Karpas-422 (cell line): ENCODE measurements at regions not wholly inside any gene's neighbourhood (a gene's known extent, or its start where the extent isn't known, plus 50 kb on each side); places are given as distances from the start of the nearest gene placed in this dataset.

ENCODE experiments used
- DNase-seq: peaks from one replicate; pipeline ENCODE4 v3.0.0-alpha.2; 2015
- H2AFZ ChIP-seq: fragments of 200-600 bp; sonication (generic); 2 replicates; pipeline ENCODE4 v1.6.1; 2014; ENCODE audit warnings: antibody characterized with exemption, low read length, mixed read lengths
- H3K27ac ChIP-seq: fragments of 200-600 bp; sonication (generic); 2 replicates; pipeline ENCODE4 v1.5.1; 2014; ENCODE audit warnings: mild to moderate bottlenecking, low read length, moderate library complexity
- H3K27me3 ChIP-seq: fragments of 200-600 bp; sonication (generic); 2 replicates; pipeline ENCODE4 v1.6.1; 2014; ENCODE audit warnings: low read length, mixed read lengths
- H3K36me3 ChIP-seq: fragments of 200-600 bp; sonication (generic); 2 replicates; pipeline ENCODE4 v1.6.1; 2014; ENCODE audit warnings: low read length, mixed read lengths; ENCODE audit not compliant: insufficient read depth
- H3K4me1 ChIP-seq: fragments of 200-600 bp; sonication (generic); 2 replicates; pipeline ENCODE4 v1.6.1; 2014; ENCODE audit warnings: mild to moderate bottlenecking, low read length, mixed read lengths
- H3K4me2 ChIP-seq: fragments of 200-600 bp; sonication (generic); 2 replicates; pipeline ENCODE4 v1.6.1; 2014; ENCODE audit warnings: low read length, low read depth, mild to moderate bottlenecking; ENCODE audit not compliant: poor library complexity, severe bottlenecking
- H3K4me3 ChIP-seq: fragments of 200-600 bp; sonication (generic); 2 replicates; pipeline ENCODE4 v1.5.1; 2014; ENCODE audit warnings: mild to moderate bottlenecking, antibody characterized with exemption, low read length, mixed read lengths
- H3K79me2 ChIP-seq: fragments of 200-600 bp; sonication (generic); 2 replicates; pipeline ENCODE4 v1.6.1; 2014; ENCODE audit warnings: mild to moderate bottlenecking, low read length, mixed read lengths
- H3K9ac ChIP-seq: fragments of 200-600 bp; sonication (generic); 2 replicates; pipeline ENCODE4 v1.6.0; 2014; ENCODE audit warnings: low read length
- H3K9me2 ChIP-seq: fragments of 200-600 bp; sonication (generic), shearing (Covaris generic); replicated peaks from 2 replicates; pipeline ENCODE4 v1.6.0; 2014; ENCODE audit warnings: mild to moderate bottlenecking, low read length, moderate library complexity; ENCODE audit not compliant: insufficient read depth
- H3K9me3 ChIP-seq: fragments of 300-700, 200-600 bp; sonication (generic); 2 replicates; pipeline ENCODE4 v1.6.1; 2014; ENCODE audit warnings: low read length, mixed read lengths
- H4K20me1 ChIP-seq: fragments of 200-600 bp; sonication (generic); 2 replicates; pipeline ENCODE4 v1.6.1; 2014; ENCODE audit warnings: mild to moderate bottlenecking, antibody characterized with exemption, low read length, low read depth; ENCODE audit not compliant: insufficient read depth

DNA sequence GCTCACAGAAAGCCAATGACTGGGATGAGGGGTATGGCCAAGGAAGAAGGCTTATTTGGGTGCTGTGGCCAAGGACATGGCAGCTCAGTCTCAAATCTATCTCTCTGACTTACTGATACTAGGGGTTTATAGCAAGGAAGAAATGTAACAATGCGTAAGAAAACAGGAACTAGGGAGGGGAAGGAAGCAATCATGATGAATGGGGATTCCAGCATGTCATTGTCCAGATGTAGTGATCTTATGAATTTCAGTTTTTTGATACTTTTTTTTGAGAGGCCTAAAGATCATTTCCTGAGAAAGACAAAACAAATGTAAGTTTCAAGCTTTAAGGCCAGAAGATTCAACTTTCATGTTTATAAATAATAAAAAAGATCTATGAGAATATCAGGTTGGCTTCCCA lies 298.6 kb upstream of the FAM98A start:
- no peak overlapping the region for H2AFZ ChIP-seq
- no peaks in the 10 kb centered on the region for H3K9me3 ChIP-seq
- H3K36me3 ChIP-seq: no peaks in the 10 kb centered on the region
- no peak overlapping the region for H3K4me2 ChIP-seq
- no peaks in the 10 kb centered on the region for H3K27me3 ChIP-seq
- H3K79me2 ChIP-seq: no peaks in the 10 kb centered on the region
- no peak overlapping the region for H3K9ac ChIP-seq
- no peaks in the 10 kb centered on the region for H3K4me1 ChIP-seq
- H3K9me2 ChIP-seq: no peaks in the 10 kb centered on the region
- no peak for DNase-seq
- H3K27ac ChIP-seq: no peak overlapping the region
- no peaks in the 10 kb centered on the region for H4K20me1 ChIP-seq
- no peak overlapping the region for H3K4me3 ChIP-seq

DNA sequence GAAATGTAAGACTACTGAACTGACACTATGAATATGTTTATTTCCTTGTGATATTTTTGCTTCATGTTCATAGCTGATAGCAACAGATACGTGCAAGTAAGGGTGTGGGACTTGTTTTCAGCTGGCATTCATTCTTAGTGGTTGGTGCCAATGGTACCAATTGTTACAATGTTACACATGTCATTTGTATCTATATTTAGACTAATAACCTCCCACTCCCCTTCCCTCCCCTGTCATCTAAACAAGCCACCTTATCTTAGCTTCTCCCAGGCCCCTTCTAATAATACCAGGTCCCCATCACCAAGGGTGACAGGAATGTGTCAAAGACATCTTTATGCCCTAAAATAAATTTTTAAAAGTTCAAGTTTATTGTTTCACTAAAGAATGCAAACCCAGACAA lies 294.7 kb upstream of the FAM98A start:
- H4K20me1 ChIP-seq: no peaks in the 10 kb centered on the region
- H3K9me2 ChIP-seq: no peaks in the 10 kb centered on the region

DNA sequence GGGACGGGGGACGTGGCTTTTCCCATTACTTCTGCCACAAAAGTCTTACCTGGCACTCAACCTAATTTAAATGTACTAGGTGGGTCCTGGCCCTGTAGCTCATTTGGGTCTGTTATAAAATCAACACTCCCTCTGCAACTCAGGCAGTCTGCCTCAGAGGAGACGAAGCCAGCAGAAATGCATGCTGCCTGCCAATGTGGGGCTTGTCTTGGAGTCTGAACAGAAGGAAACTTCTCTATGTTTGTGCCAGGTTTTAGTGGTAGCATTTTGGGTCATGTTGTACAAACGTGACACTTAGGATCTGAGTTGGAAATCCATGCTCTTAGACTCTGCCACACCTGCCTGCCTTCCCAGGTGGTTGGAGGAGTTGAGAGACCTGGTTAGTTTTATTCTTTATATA lies 292.5 kb upstream of the FAM98A start:
- Histone ChIP-seq H3K9me3 (no peaks in the 10 kb centered on the region), H4K20me1 (no peaks in the 10 kb centered on the region), H3K9me2 (no peaks in the 10 kb centered on the region)

More for the DNA sequence above, 294.7 kb upstream of the FAM98A start:
- no peaks in the 10 kb centered on the region for H3K79me2 ChIP-seq
- H3K4me1 ChIP-seq: no peaks in the 10 kb centered on the region
- H3K27me3 ChIP-seq: no peaks in the 10 kb centered on the region
- no peak overlapping the region for H3K4me3 ChIP-seq
- no peaks in the 10 kb centered on the region for H3K9me3 ChIP-seq
- no peak overlapping the region for H2AFZ ChIP-seq
- H3K9ac ChIP-seq: no peak overlapping the region
- no peak for DNase-seq
- H3K4me2 ChIP-seq: no peak overlapping the region
- H3K36me3 ChIP-seq: no peaks in the 10 kb centered on the region
- H3K27ac ChIP-seq: no peak overlapping the region

GRCh38 chr2:33890686-33891085 lies 291.6 kb upstream of the FAM98A start:
- Histone ChIP-seq H3K4me1 (no peaks in the 10 kb centered on the region), H2AFZ (no peak overlapping the region), H3K27ac (no peak overlapping the region), H3K4me2 (no peak overlapping the region), H3K79me2 (no peaks in the 10 kb centered on the region), H3K9me2 (no peaks in the 10 kb centered on the region), H3K4me3 (no peak overlapping the region), H3K9me3 (no peaks in the 10 kb centered on the region), H3K9ac (no peak overlapping the region), H3K36me3 (no peaks in the 10 kb centered on the region), H4K20me1 (no peaks in the 10 kb centered on the region), H3K27me3 (no peaks in the 10 kb centered on the region)
- DNase-seq: no peak

More for the DNA sequence above, 292.5 kb upstream of the FAM98A start:
- Histone ChIP-seq H2AFZ (no peak overlapping the region), H3K4me3 (no peak overlapping the region), H3K27ac (no peak overlapping the region), H3K4me2 (no peak overlapping the region), H3K36me3 (no peaks in the 10 kb centered on the region), H3K4me1 (no peaks in the 10 kb centered on the region), H3K27me3 (no peaks in the 10 kb centered on the region), H3K9ac (no peak overlapping the region), H3K79me2 (no peaks in the 10 kb centered on the region)
- no peak for DNase-seq

DNA sequence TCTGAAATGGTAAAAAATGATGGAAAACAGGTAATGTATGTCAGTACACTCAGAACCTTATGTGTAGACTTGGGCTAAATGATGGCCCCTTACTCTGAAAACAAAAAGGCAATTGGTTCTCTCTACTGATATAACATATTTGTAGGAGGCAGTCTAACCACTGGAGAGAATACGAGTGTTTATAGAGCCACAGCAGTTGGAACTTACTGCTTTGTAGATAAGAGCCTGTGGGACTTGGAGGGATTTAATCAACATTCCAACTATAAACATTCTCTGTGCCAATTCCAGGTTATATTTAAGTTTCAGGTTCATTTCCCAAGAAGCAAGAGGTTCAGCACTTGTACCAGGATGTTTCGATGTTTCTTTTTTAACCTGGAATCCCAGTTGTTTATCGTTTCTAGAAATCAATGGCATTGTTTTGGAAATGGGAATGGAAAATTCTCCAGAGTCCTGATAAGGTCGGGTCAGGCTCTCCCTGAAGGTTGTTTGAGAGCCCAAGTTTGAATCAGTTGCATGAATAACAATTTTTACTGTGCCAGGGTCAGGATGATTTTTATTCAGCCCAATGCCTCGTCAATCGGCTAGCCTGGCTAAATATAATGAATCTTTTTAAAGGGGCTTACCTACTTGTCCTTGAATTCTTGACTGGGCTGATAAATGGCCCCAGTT lies 278.4 kb upstream of the FAM98A start:
- Histone ChIP-seq H3K4me1 (no peaks in the 10 kb centered on the region), H3K9me2 (no peaks in the 10 kb centered on the region), H3K4me3 (no peak overlapping the region), H3K27ac (no peak overlapping the region), H3K9ac (no peak overlapping the region), H4K20me1 (no peaks in the 10 kb centered on the region), H3K36me3 (no peaks in the 10 kb centered on the region), H3K4me2 (no peak overlapping the region), H3K27me3 (no peaks in the 10 kb centered on the region), H3K9me3 (no peaks in the 10 kb centered on the region), H2AFZ (no peak overlapping the region), H3K79me2 (no peaks in the 10 kb centered on the region)
- DNase-seq: no peak

DNA sequence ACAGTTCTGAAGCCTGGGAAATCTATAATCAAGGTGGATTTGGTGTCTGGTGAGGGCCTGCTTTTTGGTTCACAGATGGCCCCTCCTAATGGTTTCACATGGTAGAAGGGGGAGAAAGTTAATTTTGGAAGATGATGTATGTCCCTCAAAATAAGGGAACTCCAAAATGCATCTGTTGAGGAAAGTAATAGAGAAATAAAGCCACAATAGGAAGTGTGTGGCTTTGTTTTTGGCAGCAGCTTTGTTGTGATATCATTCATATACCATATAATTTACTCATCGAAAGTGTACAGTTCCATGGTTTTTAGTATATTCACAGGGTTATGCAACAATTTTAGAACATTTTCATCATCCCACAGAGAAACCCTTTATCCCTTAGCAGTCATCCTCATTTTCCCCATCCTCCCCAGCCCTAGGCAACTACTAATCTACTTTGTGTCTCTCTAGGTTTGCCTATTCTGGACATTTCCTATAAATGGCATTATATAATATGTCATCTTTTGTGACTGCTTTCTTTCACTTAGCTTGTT lies 274.0 kb upstream of the FAM98A start:
- no peaks in the 10 kb centered on the region for H3K9me3 ChIP-seq
- no peak overlapping the region for H3K4me2 ChIP-seq
- no peaks in the 10 kb centered on the region for H3K9me2 ChIP-seq
- no peaks in the 10 kb centered on the region for H3K4me1 ChIP-seq
- no peaks in the 10 kb centered on the region for H3K79me2 ChIP-seq
- H2AFZ ChIP-seq: no peak overlapping the region
- peak; percentile 6 for DNase-seq
- no peak overlapping the region for H3K9ac ChIP-seq
- H3K27me3 ChIP-seq: no peaks in the 10 kb centered on the region
- no peaks in the 10 kb centered on the region for H3K36me3 ChIP-seq
- no peak overlapping the region for H3K4me3 ChIP-seq
- H4K20me1 ChIP-seq: no peaks in the 10 kb centered on the region
- H3K27ac ChIP-seq: no peak overlapping the region

DNA sequence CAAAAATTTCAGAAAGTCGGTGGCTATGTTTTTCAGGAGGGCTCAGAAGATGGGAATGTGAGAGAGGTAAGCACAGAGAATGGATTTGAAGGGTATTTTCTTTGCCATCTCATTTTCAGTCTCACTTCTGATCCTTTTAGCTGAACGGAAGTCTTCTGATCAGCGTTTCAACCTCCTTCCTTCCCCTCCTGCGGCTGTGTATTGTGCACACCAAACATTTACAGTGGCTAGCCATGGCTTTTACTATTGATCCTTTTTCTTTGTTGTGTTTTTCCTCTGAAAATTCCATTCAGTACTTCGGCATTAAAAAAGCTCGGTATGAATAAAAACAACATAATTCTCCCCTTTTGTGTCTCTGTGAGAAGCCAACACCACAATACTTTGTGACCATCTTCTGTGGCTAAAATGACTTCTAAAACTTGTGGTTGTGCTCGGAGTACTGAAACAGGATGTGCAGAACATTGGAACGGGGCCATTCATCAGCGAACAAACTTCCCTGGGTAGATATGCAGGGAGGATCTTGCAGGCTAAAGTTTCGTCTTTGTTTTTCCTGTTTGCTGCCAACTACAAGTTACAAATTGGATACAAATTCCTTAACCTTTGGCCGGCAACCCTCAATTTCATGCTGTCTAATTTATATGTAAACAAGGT lies 260.8 kb upstream of the FAM98A start:
- H3K4me2 ChIP-seq: no peak overlapping the region
- no peaks in the 10 kb centered on the region for H3K4me1 ChIP-seq
- H4K20me1 ChIP-seq: no peaks in the 10 kb centered on the region
- no peaks in the 10 kb centered on the region; the same call in 1 of the 2 replicates for H3K9me2 ChIP-seq
- H3K9me3 ChIP-seq: peaks cover 3% of the 10 kb centered on the region
- no peaks in the 10 kb centered on the region for H3K36me3 ChIP-seq
- H3K4me3 ChIP-seq: no peak overlapping the region
- no peak overlapping the region for H3K9ac ChIP-seq
- H3K79me2 ChIP-seq: no peaks in the 10 kb centered on the region
- no peaks in the 10 kb centered on the region for H3K27me3 ChIP-seq
- H3K27ac ChIP-seq: no peak overlapping the region
- no peak overlapping the region for H2AFZ ChIP-seq
- DNase-seq: no peak

GRCh38 chr2:33859176-33859575 lies 260.1 kb upstream of the FAM98A start:
- H3K27ac ChIP-seq: no peak overlapping the region
- H3K36me3 ChIP-seq: no peaks in the 10 kb centered on the region
- no peaks in the 10 kb centered on the region for H3K27me3 ChIP-seq
- no peak for DNase-seq
- H3K9me2 ChIP-seq: no peaks in the 10 kb centered on the region
- no peaks in the 10 kb centered on the region for H4K20me1 ChIP-seq
- peaks cover 3% of the 10 kb centered on the region for H3K9me3 ChIP-seq
- no peak overlapping the region for H2AFZ ChIP-seq
- no peak overlapping the region for H3K4me3 ChIP-seq
- H3K9ac ChIP-seq: no peak overlapping the region
- no peaks in the 10 kb centered on the region for H3K79me2 ChIP-seq
- H3K4me1 ChIP-seq: no peaks in the 10 kb centered on the region
- no peak overlapping the region for H3K4me2 ChIP-seq
